ENCODE measurements at regions not wholly inside any gene's neighbourhood (a gene's known extent, or its start where the extent isn't known, plus 50 kb on each side); places are given as distances from the start of the nearest gene placed in this dataset.

DNA sequence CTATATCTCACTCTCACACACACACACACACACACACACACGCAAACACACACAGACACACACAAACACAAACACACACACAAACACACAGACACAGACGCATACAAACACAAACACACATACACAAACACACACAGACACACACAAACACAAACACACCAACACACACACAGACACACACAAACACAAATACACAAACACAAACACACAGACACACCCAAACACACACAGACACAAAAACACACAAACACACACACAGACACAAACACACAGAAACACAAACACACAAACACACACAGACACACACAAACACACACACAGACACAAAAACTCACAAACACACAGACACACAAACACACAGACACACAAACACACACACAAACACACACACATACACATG lies 329.0 kb downstream of the ZNF536 start:
- ATAC-seq = no peak
- no peak overlapping the region for H3K4me2 ChIP-seq
- no peaks in the 10 kb centered on the region for H3K9me2 ChIP-seq (ENCODE audit: insufficient read depth)
- Mint-ChIP-seq H3K27me3 (ENCODE audit: insufficient read depth, low read depth, poor library complexity) (peaks cover 3% of the 10 kb centered on the region), H3K4me1 (peaks cover 6% of the 10 kb centered on the region), H3K36me3 (ENCODE audit: low read depth) (no peaks in the 10 kb centered on the region), H3K27ac (no peak overlapping the region), H3K4me3 (no peak overlapping the region), H3K9me3 (no peaks in the 10 kb centered on the region)
- H3K4me3 ChIP-seq = no peak overlapping the region
- H3F3A ChIP-seq (replicated peaks; ENCODE audit: low read depth) = no peaks in the 10 kb centered on the region
- DNase-seq (ENCODE audit: low spot score) = no peak
- H3K79me2 ChIP-seq (replicated peaks; ENCODE audit: insufficient read depth) = no peaks in the 10 kb centered on the region
- peaks cover under 1% of the 10 kb centered on the region for H3K4me1 ChIP-seq (ENCODE audit: insufficient read depth)
- TF ChIP-seq STAT1 (IDR thresholded peaks at IDR 0.05; ENCODE audit: unreplicated experiment) = no peak
- no peak for TF ChIP-seq POLR2AphosphoS5 (IDR thresholded peaks at IDR 0.05; ENCODE audit: low read depth)
- TF ChIP-seq ZNF114 (CRISPR knock-in tag; IDR thresholded peaks at IDR 0.05) = no peak
- TF ChIP-seq ZNF331 (CRISPR knock-in tag; IDR thresholded peaks at IDR 0.05; ENCODE audit: low read depth) = no peak
- no peak for TF ChIP-seq EZH2phosphoT487 (IDR thresholded peaks at IDR 0.05; ENCODE audit: unreplicated experiment)
- TF ChIP-seq, protein P1, sequence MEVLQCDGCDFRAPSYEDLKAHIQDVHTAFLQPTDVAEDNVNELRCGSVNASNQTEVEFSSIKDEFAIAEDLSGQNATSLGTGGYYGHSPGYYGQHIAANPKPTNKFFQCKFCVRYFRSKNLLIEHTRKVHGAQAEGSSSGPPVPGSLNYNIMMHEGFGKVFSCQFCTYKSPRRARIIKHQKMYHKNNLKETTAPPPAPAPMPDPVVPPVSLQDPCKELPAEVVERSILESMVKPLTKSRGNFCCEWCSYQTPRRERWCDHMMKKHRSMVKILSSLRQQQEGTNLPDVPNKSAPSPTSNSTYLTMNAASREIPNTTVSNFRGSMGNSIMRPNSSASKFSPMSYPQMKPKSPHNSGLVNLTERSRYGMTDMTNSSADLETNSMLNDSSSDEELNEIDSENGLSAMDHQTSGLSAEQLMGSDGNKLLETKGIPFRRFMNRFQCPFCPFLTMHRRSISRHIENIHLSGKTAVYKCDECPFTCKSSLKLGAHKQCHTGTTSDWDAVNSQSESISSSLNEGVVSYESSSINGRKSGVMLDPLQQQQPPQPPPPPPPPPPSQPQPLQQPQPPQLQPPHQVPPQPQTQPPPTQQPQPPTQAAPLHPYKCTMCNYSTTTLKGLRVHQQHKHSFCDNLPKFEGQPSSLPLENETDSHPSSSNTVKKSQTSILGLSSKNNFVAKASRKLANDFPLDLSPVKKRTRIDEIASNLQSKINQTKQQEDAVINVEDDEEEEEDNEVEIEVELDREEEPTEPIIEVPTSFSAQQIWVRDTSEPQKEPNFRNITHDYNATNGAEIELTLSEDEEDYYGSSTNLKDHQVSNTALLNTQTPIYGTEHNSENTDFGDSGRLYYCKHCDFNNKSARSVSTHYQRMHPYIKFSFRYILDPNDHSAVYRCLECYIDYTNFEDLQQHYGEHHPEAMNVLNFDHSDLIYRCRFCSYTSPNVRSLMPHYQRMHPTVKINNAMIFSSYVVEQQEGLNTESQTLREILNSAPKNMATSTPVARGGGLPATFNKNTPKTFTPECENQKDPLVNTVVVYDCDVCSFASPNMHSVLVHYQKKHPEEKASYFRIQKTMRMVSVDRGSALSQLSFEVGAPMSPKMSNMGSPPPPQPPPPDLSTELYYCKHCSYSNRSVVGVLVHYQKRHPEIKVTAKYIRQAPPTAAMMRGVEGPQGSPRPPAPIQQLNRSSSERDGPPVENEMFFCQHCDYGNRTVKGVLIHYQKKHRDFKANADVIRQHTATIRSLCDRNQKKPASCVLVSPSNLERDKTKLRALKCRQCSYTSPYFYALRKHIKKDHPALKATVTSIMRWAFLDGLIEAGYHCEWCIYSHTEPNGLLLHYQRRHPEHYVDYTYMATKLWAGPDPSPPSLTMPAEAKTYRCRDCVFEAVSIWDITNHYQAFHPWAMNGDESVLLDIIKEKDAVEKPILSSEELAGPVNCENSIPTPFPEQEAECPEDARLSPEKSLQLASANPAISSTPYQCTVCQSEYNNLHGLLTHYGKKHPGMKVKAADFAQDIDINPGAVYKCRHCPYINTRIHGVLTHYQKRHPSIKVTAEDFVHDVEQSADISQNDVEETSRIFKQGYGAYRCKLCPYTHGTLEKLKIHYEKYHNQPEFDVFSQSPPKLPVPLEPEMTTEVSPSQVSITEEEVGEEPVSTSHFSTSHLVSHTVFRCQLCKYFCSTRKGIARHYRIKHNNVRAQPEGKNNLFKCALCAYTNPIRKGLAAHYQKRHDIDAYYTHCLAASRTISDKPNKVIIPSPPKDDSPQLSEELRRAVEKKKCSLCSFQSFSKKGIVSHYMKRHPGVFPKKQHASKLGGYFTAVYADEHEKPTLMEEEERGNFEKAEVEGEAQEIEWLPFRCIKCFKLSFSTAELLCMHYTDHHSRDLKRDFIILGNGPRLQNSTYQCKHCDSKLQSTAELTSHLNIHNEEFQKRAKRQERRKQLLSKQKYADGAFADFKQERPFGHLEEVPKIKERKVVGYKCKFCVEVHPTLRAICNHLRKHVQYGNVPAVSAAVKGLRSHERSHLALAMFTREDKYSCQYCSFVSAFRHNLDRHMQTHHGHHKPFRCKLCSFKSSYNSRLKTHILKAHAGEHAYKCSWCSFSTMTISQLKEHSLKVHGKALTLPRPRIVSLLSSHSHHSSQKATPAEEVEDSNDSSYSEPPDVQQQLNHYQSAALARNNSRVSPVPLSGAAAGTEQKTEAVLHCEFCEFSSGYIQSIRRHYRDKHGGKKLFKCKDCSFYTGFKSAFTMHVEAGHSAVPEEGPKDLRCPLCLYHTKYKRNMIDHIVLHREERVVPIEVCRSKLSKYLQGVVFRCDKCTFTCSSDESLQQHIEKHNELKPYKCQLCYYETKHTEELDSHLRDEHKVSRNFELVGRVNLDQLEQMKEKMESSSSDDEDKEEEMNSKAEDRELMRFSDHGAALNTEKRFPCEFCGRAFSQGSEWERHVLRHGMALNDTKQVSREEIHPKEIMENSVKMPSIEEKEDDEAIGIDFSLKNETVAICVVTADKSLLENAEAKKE (CRISPR knock-in tag; IDR thresholded peaks at IDR 0.05) = no peak
- TF ChIP-seq NANOG (IDR thresholded peaks at IDR 0.05; ENCODE audit: borderline replicate concordance) = no peak
- TF ChIP-seq, protein P2, sequence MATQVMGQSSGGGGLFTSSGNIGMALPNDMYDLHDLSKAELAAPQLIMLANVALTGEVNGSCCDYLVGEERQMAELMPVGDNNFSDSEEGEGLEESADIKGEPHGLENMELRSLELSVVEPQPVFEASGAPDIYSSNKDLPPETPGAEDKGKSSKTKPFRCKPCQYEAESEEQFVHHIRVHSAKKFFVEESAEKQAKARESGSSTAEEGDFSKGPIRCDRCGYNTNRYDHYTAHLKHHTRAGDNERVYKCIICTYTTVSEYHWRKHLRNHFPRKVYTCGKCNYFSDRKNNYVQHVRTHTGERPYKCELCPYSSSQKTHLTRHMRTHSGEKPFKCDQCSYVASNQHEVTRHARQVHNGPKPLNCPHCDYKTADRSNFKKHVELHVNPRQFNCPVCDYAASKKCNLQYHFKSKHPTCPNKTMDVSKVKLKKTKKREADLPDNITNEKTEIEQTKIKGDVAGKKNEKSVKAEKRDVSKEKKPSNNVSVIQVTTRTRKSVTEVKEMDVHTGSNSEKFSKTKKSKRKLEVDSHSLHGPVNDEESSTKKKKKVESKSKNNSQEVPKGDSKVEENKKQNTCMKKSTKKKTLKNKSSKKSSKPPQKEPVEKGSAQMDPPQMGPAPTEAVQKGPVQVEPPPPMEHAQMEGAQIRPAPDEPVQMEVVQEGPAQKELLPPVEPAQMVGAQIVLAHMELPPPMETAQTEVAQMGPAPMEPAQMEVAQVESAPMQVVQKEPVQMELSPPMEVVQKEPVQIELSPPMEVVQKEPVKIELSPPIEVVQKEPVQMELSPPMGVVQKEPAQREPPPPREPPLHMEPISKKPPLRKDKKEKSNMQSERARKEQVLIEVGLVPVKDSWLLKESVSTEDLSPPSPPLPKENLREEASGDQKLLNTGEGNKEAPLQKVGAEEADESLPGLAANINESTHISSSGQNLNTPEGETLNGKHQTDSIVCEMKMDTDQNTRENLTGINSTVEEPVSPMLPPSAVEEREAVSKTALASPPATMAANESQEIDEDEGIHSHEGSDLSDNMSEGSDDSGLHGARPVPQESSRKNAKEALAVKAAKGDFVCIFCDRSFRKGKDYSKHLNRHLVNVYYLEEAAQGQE (IDR thresholded peaks at IDR 0.05; ENCODE audit: unreplicated experiment) = no peak
- TF ChIP-seq, protein P3, sequence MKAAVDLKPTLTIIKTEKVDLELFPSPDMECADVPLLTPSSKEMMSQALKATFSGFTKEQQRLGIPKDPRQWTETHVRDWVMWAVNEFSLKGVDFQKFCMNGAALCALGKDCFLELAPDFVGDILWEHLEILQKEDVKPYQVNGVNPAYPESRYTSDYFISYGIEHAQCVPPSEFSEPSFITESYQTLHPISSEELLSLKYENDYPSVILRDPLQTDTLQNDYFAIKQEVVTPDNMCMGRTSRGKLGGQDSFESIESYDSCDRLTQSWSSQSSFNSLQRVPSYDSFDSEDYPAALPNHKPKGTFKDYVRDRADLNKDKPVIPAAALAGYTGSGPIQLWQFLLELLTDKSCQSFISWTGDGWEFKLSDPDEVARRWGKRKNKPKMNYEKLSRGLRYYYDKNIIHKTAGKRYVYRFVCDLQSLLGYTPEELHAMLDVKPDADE (IDR thresholded peaks at IDR 0.05) = no peak
- H3K27ac ChIP-seq (ENCODE audit: low read depth) = no peak overlapping the region
- no peaks in the 10 kb centered on the region for H3K36me3 ChIP-seq (ENCODE audit: insufficient read depth)
- no peak overlapping the region for H2AFZ ChIP-seq
- H3K27me3 ChIP-seq (ENCODE audit: insufficient read depth) = no peaks in the 10 kb centered on the region
- no peaks in the 10 kb centered on the region for H4K20me1 ChIP-seq (replicated peaks; ENCODE audit: insufficient read depth)
